ENCODE measurements at regions not wholly inside any gene's neighbourhood (a gene's known extent, or its start where the extent isn't known, plus 50 kb on each side); places are given as distances from the start of the nearest gene placed in this dataset.
"Not testable (repeated sequence)": the region's sequence is repeated elsewhere in the genome, so short reads cannot be mapped to it uniquely, and the experiment has no call there.

DNA sequence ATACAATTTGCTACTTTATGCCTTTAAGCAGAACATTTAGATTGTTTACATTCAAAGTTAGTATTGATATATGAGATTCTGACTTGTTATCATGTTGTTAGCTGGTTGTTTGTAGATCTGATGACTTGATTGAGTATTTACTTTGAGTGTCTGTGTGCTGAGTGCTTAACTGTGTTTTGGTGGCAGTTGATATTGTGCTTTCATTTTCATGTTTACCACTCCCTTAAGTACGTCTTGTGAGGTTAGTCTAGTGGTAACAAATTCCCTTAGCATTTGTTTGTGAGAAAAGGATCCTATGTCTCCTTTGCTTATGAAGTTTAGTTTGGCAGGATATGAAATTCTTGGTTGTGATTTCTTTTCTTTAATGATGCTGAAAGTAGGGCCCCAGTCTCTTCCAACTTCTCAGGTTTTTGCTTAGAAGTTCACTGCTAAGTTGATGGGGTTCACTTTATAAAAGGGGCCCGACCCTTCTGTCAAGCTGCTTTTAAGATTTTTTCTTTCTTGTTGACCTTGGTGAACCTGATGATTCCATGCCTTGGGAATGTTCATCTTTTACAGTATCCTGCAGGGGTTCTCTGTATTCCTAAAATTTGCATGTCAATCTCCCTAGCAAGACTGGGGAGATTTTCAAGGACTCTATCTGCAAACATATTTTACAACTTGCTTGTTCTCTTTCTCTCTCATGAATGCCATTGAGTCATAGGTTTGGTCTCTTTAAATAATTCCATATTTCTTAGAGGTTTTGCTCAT is 1095.4 kb upstream of the PCDH20 start:
- no peak for DNase-seq

DNA sequence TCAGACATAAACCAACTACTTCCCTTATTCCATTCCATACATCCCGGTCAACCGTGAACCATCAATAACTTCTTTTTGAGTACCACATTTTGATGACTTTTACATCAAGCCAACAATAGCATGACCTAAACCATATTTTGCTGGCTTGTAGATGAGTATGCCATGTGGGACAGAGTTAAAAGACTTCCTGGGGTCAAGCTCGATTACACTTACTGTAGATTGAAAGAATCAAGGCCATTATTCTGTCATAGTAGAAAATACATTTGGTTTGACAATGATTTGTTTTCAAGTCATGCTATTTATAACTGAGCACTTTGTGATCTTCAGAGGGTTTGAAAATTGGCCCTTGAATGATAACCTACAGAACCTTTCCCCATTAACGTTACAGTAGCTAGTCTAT is 1086.9 kb upstream of the PCDH20 start:
- DNase-seq: no peak

GRCh38 chr13:62489731-62490130 is 1074.1 kb upstream of the PCDH20 start:
- no peak for DNase-seq

GRCh38 chr13:62483774-62484173 is 1068.1 kb upstream of the PCDH20 start:
- DNase-seq: no peak

DNA sequence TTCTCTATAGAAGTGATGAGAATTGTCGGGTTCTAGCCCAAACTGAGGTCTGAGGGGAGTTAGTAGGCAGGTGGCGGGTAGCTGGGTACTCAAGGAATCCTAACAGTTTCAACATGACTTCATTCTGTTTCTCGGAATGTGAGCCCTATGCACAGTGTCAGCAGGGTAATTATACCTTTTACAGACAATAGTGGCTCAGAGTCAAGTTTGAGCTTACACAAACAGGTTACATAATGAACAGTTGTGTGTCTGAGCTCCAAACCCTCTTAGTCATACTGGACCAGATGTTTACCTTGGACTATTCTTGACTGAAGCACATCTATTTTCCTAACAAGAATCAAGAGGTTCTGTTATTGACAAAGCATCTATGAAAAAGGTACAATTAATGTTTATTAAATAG is 1066.7 kb upstream of the PCDH20 start:
- no peak for DNase-seq

- DNase-seq: no peak
Measured at GRCh38 chr13:62473944-62474237, 1058.2 kb upstream of the PCDH20 start.

DNA sequence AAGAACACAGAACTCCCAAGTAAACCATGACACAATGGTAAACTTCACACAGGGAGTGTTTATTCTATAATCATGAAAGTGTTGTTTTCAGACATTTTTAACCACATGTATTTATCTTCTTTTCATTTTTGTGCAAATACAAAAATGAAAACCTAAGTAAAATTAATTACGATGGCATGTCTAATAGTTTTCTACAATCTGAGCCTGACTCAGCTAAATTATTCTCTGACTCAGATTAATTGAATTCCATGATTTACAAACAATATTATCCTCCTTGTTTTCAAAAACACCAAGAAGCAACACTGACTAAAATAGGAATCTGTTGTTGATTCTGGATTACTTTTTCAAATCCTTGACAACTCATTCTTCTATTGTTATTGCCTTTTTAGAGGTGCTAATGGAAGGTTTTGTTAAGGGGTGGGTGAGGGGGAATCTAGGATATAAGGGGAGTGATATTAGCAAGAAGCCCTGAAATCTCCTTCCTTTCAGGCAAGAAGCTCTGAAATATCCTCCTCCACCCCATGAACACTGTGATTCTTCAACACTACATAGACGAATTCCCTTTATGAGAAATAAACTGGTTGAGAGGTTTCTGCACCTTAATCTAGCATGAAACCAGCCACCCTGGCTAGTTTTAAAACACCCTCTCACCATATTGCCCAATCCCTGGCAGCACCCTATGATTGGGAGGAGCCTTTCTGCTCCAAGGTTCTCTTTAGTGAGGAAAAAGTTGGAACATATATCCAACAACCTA is 1057.7 kb upstream of the PCDH20 start:
- no peak for DNase-seq

- DNase-seq: no peak
Measured at GRCh38 chr13:62453761-62454160, 1038.1 kb upstream of the PCDH20 start.

DNA sequence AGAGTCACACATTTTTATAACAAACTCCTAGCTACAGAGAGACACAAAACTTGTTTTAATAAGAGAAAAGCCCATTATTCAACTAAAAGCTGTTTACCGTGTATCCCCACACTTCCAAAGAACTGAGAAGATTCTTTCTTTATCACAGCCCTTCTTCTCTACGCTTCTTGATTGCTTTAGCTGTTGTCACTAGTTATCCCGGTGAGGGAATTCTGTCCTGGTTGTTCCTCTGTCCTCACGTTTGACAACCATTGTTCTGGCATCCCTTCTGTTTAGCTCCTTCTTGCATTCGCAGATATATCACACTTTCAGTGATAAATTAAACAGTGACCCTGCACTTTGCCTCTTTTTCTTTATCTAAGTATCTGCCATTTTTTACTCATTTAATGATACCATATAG is 1035.1 kb upstream of the PCDH20 start:
- DNase-seq: no peak

- DNase-seq: not testable (repeated sequence)
Measured at GRCh38 chr13:62447771-62448382, 1032.2 kb upstream of the PCDH20 start.

GRCh38 chr13:62444805-62445204 is 1029.2 kb upstream of the PCDH20 start:
- no peak for DNase-seq

- no peak for DNase-seq
Measured at GRCh38 chr13:62434081-62434480, 1018.4 kb upstream of the PCDH20 start.

DNA sequence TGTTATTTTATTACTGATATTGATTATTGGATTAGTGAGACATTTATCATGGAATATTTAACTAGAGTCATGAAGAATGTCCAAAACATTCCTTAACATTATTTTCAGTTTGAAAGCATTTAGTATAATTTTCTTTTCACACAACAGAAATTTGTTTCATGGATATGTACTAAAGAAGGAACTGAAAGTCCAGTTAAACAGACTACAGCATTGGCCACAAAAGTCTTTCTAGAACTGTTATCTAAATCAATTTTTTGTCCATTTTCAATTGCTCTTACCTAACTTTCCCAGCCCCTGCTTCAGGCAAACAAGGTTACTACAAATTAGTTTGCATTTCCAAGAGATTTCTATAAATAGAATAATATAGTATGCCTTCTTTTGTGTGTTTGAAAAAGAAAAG is 1018.0 kb upstream of the PCDH20 start:
- DNase-seq: no peak

DNA sequence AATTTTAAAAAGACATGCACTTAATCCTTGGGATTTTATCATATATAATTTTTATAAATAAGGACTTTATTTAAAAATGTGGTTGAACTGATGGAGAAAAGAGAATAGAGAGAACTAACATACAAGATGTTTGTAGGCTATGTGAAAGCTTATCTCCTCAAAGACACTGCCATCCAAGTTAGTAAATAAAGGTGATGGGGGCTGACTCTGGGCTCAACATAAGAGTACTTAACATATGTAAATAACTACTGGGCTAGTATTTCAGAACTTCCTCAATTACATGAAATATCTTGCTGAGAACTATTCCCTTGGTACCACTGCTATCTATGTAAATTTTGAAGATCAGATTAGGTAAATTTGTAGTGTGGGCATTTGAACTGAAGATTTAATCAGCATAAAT is 1017.3 kb upstream of the PCDH20 start:
- no peak for DNase-seq

DNA sequence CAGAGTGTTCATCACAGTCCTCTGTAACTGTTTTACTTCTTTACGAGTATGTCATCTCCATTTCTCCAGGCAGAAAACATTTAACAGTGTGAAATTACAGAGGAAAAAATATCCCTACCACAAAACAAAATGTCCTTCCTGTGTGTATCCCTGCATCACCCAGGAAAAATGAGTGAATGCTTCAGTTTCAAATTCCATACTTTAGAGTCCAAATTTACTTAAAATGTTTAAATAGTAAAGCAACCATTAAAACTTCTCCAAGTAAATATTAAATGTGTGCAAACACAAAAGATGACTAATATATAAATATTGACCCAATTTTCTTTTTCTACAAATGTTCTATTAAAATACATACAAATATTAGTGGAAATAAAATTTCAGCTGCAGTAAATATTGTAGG is 1016.6 kb upstream of the PCDH20 start:
- no peak for DNase-seq

DNA sequence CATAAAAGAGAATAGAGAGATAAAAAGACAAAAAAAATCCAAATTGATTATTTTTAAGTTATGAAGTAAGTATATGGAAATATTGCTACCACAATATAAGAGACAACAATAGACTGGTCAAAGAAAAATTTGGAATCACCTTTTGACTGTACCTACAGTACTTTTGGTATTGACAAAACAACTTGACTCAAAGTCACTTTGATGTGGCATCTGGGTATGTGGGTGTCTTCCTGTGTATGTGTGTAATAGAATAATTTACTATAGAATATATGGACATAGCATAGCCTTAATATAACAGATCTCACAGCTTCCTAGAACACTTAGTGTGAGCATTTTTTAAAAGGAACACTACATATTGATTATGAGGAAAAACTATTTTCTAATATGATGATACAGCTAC is 1016.2 kb upstream of the PCDH20 start:
- DNase-seq: no peak

- no peak for DNase-seq
Measured at GRCh38 chr13:62418872-62419271, 1003.2 kb upstream of the PCDH20 start.

DNA sequence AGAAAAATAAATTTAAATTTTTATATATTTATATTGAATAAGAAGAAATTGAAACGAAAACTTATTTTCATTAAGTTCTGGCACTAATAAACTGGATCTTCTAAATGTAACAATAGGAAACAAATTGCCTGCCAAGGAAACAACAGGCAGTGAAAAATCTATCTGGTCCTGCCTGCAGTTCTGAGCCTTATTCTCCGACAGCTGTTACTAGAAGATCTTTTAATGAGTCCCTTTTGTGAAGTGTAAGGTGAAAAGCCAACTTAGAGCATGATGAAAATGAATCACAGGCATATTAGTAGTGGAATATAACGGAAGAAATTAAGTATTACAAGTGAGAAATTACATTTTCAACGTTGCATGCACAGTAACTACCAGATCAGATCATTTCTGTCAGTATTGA is 1002.7 kb upstream of the PCDH20 start:
- no peak for DNase-seq

DNA sequence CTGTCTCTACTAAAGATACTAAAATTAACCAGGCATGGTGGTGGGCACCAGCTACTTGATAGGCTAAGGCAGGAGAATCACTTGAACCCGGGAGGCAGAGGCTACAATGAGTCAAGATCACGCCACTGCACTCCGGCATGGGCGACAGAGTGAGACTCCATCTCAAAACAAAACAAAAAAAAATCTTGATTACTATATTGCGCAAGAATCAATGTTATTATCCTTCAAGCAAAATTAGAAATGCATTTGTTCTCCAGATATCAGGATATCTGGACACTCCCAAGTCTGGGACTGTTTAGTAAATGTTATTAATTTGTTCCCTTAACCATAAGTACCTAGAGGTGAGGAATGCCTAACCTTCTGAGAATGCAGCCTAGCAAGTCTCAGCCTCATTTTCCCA is 992.2 kb upstream of the PCDH20 start:
- no peak for DNase-seq

- no peak for DNase-seq
Measured at GRCh38 chr13:62388515-62388914, 972.9 kb upstream of the PCDH20 start.

DNA sequence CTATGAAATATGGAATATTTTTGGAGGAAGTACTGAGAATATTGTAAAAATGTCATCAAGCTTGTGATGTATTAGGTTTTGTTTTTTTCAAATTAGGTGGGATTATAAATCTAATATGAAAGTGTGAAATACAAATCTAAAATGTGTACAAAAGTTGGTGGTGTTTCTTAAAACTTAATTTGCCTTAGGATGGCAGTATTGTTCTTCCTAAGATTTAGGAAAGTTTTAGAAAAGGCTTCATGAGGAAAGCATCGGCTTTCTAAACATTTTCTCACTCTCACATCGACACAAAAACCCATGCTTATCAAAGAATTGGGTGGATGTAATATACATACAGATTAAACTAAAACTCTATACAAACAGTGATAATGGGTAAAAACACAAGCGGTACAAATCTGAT is 972.0 kb upstream of the PCDH20 start:
- peak; percentile 5 for DNase-seq

DNA sequence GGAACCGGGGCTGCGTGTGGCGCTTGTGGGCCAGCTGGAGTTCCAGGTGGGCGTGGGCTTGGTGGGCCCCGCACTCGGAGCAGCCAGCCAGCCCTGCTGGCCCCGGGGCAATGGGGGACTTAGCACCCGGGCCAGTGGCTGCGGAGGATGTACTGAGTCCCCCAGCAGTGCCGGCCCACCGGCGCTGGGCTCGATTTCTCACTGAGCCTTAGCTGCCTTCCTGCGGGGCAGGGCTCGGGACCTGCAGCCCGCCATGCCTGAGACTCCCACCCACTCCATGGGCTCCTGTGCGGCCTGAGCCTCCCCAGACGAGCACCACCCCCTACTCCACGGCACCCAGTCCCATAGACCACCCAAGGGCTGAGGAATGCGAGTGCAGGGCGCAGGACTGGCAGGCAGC is 963.6 kb upstream of the PCDH20 start:
- not testable (repeated sequence) for DNase-seq

DNA sequence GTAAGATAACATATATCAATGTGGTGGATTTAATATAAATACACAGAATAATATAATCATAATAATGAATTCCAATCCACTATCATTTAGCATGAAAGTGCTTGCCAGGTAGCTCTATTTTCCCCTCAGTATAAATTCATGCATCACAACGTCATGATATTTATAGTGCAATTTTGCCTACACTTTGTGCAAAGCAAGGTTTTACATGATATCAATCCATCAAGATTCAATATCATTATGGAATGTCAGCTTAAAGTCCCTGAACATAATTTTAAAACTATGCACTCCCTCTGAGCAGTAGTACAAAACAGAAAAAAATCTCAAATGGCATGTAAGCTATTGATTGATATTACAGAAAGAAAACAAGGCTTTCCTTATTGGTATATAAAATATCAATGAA is 962.2 kb upstream of the PCDH20 start:
- no peak for DNase-seq

- DNase-seq: no peak
Measured at GRCh38 chr13:62375653-62376052, 960.0 kb upstream of the PCDH20 start.

GRCh38 chr13:62371737-62372136 is 956.1 kb upstream of the PCDH20 start:
- no peak for DNase-seq

Measured in 8988T (cell line).